Cerebellar nuclear complex (tissue), 1 donor: ENCODE measurements at regions not wholly inside any gene's neighbourhood (a gene's known extent, or its start where the extent isn't known, plus 50 kb on each side); places are given as distances from the start of the nearest gene placed in this dataset.
"Not testable (repeated sequence)": the region's sequence is repeated elsewhere in the genome, so short reads cannot be mapped to it uniquely, and the experiment has no call there.

ENCODE experiments used
- DNase-seq, 2 experiments: peaks; one replicate each; lab custom pipeline; 2025; lab: John Stamatoyannopoulos, UW

DNA sequence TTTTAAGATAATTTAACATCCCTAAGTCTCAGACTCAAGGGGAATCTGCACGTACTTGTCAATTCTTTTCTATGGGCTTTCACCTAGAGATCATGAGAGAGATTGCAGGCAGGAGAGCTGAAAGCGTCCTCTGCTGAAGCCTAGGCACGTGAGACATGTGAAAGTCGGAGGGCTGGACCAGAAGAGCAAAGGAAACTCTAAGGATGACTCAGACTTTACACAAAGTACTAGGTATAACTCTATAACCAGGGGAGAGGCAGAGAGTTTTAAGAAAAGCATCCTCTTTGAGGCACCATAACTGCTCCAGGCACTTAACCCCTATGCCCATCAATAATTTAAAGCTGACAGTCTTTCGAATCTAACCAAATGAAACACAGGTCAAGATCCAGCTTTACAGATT, 436.6 kb downstream of the VGLL3 start:
- DNase-seq: no peak

DNA sequence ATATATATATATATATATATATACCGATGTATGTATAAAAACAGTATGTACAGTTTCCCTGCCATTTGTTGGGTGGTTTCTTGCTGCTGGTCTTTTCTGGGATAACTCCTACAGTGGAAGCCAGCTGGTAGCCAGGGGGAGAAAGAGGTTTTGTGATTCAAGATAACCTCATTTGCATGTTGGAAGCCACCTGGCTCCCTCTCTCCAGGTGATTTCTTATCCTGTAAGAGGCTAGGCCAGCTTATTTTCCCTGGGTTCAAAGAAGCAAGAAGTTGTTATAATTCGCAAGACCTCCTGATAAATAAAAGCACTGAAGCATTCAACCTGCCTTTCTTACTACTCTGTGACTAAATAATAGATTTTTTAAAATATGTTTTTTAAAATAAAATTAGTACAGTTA, 443.3 kb downstream of the VGLL3 start:
- DNase-seq: no peak

DNA sequence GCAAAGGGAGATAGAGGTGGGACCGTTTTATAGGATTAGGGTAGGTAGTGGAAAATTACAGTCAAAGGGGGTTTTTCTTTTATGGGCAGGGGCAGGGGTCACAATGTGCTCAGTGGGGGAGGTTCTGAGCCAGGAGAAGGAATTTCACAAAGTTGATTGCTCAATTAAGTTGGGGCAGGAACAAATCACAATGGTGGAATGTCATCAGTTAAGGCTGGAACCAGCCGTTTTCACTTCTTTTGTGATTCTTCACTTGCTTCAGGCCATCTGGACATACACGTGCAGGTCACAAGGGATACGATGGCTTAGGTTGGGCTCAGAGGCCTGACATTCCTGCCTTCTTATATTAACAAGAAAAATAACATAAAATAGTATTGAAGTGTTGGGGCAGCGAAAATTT, 453.8 kb downstream of the VGLL3 start:
- DNase-seq: no peak

DNA sequence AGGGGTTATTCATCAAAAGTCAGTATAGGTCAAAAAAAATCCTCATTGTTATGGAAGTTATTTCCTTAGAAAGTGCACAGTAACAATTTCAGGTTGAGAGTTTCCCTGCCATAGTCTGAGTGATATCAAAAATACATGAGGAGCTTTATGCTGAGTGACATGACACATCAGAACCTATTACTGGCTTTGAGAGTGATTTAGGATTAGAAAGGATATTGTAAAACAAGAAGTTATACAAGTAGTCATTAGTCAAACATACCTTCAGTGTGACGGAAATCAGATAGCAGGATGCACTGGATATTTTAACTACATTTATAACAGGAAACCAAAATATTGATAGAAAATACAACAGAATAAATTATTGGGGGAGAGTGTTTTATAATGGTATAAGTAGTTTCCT, 471.1 kb downstream of the VGLL3 start:
- DNase-seq: no peak

DNA sequence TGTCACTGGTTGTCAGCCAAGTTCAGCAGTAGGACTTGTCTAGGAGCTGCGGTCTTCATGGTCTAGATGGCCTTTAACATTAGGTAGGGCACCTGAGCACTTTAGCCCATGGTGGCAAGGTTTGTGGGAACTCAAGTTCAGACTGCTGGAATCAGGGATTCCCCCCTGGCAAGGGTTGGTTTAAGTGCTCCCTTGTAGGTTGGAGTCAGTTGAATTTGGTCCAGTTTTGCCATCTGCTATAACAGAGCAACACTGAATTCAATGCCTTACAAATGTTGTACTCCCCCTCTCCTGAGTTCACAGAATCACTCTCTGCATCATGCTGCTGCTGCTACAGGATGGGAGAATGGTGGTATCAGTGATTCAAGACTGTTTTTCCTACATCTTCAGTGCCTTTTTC, 509.3 kb downstream of the VGLL3 start:
- DNase-seq: peak in 1 of 2 experiments; percentile 25

DNA sequence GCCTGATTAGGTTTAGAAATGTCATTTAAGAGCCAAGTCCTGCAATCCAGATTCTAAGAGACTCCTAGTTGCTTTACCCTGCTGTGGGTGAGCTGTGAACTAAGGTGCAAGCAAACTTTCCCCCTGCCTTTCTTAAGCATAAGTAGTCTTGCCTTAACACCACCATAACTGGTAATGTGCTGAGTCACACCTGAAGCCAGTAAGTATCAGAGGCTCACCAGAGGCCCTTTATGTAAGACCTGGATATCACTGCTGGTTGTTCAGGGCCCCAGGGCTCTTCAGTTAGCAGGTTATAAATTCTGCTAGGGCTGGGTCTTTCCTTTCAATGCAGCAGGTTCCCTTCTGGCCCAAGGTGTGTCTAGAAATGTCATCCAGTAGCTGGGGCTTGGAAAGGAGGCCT, 509.9 kb downstream of the VGLL3 start:
- DNase-seq: no peak

DNA sequence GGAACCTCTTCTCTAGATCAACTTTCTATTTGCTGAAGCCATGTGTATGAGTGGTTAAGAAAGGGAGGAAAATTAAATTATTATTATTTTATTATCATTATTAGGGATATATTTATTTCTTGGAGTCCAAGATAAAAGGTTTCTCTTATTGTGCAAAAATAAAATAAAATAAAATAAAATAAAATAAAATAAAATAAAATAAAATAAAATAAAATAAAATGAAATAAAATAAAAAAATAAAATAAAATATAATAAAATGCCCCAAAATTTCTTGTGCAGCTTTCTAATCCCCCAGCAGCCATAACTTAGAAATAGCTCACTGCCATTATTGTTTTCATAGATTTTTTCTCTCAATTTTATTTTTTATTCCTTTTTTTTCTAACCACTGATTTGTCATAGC, 526.8 kb downstream of the VGLL3 start:
- no peak for DNase-seq

DNA sequence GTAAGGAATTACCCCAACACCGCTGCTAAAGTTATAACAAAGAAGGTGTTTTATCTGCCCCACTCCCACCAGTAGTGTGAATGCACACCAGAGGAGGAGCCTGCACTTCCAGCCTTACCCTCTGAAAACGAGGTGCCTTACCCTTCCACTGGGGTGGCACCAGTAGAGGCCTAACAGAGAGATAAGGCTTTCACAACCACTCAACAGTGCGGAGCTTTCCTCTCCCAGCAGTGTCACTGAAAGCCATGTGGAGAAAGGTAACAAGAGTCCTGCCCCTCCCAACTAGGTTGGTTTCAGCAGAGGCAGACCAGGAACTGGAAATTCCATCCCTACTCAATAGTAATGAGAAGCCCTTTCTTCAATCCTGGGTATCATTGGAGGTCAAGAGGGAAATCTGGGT, 539.2 kb downstream of the VGLL3 start:
- no peak for DNase-seq

DNA sequence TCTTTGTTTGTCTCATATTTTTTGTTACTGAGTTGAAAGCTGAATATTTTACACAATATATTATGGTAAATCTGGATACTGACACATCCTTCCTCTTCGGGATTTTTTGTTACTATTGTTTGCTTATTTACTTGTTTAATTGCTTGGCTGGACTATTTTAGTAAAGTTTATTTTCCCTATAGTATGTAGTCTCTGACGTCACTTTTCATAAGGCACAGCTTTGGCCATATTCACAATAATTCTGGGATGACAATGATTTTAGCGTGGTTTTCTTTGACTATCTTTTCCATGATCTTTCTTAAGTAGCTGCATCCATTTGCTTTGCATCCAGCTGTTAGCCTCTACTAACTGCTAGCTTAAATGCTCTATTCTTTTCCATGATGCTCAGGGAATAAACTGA, 552.4 kb downstream of the VGLL3 start:
- no peak for DNase-seq

DNA sequence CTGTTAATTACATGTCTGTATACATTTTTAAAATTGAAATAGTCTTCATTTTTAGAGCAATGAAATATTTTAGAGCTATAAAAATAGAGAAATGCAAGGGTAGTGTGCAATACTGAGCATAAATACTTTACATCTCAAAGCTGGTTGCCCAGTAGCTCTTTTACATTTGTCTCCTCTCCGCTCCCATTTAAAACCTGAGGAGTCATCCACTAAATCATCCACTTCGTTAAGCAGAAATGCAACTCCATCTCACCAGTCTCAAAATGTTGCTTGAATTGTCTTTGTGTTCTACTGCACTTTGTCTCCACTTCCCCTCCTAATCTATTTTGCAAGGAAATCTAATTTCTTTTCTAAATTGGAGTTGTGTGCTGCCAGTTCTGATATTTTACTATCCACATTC, 563.6 kb downstream of the VGLL3 start:
- DNase-seq: no peak

DNA sequence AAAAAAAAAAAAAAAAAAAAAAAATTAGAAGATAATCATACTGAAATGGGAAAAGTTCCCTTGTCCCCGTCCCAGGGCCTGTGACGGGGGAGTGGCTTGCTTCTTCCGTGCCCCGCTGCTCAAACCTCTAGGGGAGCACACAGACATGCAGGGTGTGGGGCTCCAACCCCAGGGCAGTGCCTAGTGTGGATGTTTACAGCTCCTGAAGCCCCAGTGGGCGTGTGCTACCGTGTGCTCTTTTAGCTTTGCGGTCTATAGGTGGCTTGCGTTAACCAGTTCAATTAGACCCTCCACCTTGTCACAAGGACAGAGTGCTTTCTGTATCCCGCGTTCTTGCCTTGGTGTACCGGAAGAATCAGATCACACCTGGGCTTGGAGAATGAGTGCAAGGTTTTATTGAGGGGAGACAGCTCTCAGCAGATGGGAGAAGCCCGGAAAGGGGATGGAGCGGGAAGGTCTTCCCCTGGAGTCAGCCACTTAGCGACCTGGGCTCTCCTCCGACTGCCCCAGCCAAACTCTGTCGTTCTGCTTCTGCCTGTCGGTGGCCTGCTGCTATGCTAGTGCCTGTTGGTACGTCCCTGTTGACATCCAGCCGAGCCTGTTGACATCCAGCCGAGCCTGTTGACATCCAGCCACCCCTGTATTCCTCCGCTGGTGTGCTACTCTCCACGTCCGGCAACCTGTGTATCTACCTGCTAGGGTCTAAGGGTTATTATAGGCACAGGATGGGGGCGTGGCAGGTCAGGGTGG, 569.8 kb downstream of the VGLL3 start:
- no peak for DNase-seq

DNA sequence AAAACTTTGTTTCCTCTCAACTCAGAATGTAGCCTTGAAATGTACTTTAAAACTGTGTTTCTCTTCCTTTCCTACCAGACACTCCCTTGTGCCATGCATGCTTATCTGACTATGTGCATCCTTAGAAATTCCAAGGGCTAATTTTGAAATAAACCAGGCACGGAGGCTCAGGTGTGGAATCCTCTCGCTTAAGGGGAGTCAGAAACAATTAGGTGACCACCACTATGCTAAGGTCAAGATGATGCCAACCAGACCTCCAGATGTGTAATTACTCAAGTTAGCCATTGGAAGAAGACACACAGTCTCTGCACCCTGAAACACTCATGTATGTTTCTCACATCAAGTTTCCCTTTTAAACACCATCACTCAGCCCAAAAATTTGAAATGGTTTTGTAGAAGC, 572.1 kb downstream of the VGLL3 start:
- DNase-seq: no peak

DNA sequence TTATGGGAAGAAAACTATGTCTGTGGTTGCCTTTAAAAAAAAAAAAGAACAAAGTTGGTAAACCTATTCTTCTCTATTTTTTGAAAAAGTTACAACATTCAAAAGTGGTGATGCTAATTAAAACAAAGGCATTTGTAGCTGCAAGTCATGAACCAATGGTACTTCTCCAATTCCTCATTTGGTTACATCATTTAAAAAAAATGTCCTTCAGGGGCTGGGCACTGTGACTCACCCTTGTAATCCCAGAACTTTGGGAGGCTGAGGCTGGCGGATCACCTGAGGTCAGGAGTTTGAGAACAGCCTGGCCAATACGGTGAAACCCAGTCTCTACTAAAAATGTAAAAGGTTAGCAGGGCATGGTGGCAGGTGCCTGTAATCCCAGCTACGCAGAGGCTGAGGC, 574.6 kb downstream of the VGLL3 start:
- DNase-seq: no peak

DNA sequence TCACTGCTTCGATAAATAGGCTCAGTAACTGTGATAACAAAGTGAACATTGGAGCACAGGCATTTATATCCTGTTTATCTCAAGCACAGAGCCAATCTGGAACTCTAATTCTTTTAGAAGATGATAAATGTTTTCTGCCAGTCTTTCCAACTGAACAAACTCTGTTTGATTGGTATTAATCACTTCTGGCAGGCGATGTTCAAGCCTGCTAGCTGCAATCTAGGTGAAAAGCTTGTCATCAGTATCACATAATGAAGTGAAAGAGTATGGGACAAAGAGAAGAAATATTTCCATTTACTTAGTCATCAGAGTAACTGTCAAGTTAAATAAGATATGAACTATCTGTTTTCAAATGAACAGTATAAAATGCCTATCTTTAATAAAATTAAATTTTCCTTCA, 577.3 kb downstream of the VGLL3 start:
- DNase-seq: no peak

DNA sequence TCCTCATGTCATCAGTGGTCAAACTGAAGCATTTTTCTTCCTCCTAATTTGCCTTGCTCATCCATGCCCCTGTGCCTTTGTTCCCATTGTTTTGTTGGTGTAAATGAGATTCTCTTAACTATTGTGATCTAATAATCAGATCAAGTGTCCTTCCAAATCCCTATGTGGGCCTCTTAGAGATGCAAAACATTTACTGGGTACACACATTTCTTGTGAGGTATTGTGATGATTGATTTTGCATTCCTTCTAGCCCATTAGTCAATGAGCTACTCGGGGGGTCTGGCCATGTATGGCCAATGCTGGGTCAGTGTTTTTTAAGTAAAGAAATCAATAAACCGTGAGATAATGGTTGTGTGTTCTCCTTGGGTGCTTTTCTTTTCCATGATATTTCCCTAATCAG, 580.4 kb downstream of the VGLL3 start:
- no peak for DNase-seq

DNA sequence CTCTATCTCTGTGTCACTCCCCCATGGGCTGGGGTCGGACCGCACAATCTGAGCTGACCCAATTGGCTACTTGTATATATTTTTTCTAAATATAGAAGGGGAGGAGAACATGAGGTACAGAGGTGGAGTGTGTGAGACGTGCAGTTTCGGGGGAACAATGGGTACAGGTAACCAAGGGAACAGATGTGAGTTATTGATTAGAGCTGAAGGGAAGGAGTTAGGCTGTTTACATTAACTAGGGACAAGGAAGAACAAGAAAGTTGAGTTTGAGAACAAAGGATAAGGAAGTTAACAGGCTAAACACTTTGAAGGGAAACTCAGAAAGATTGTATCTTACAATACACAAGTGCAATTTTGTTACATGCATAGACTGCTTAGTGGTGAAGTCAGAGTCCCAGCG, 601.2 kb downstream of the VGLL3 start:
- DNase-seq: not testable (repeated sequence)

DNA sequence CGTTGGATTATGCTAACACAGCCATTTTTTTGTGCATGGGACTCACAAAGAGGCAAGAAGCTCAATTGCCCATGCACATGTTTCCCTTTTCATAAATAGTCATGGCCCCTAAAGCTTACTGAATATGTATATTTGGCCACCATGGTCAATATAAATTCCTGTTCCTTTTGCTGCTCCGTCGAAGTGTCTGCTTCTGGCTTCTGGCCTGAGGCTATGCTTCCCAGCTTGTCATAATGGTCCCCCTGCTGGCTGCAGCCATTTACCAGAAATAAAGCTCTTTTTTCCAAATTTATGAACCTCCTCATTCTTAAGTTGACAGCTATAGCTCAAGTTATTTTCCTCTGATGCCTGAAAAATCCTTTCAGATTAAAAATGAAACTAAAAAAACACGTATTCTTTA, 602.1 kb downstream of the VGLL3 start:
- DNase-seq: no peak

DNA sequence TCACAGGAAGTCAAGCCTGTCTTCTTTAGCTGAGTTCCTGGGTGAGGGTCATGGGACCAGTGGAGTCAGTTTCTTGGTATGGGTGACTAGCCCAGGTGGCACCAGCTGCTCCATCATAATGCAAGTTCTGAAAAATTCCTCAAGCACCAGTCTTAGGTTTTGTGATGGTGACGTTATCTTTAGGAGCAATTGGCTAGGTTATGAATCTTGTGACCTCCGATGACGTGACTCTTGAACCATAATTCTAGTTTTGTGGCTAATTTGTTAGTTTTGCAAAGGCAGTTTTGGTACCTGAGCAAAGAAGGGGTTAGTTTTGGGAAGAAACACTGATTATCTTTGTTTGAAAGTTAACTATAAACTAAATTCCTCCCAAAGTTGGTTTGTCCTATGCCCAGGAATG, 608.4 kb downstream of the VGLL3 start:
- DNase-seq: no peak

DNA sequence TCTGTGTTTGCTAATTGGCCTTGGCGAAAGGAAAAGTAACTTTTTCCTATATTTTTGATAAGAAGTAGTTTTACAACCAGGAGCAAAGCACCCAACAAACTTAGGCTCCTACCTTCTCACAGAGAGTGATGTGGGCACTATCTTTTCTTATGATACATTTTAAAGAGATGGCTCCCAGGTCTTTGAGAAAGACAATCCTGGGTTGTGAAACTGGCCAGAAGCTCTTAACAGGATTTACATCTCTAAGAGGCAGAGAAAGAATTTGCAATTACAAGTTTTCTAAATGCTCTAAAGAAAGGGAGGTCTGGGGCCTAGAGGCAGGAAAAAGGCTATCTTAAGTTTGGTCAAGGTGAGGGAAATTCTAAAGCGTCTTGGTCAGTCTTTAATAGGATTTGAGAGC, 609.7 kb downstream of the VGLL3 start:
- DNase-seq: no peak

DNA sequence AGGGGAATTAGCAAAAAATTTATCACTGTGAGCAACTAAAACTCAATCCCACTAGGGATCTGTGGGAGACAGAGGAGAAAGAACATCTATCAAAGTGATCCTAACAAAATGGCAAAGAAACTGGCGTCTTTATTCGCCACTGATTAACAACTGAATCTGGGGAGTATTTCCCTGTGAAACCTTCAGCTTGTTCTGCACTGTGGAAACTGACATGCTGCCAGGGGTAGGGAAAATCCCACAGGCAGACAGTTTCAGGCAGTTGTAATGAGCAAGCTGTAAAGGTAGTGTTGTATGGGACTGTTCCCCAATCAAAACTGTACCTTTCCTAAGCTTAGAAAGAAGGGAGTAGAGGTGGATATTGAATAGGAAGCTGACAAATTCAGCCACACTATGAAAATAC, 611.7 kb downstream of the VGLL3 start:
- no peak for DNase-seq

DNA sequence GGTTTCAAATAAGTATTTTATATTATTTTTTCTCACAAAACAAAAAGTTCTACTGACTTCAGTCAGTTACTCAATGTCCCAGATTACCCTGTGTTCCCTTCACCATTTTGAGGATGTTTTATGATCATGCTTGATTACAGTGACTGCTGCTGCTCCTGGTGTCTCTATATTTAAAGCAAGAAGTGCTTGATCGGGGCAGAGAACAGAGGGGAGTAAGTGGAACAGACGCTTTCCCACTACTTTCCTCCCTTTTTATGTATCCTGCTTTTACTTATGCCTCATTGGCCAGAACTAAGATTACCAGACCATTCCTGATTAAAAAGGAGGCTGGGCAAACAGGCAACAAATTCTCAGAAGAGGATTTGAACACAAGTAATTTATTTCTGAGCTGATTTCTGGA, 612.1 kb downstream of the VGLL3 start:
- DNase-seq: no peak

DNA sequence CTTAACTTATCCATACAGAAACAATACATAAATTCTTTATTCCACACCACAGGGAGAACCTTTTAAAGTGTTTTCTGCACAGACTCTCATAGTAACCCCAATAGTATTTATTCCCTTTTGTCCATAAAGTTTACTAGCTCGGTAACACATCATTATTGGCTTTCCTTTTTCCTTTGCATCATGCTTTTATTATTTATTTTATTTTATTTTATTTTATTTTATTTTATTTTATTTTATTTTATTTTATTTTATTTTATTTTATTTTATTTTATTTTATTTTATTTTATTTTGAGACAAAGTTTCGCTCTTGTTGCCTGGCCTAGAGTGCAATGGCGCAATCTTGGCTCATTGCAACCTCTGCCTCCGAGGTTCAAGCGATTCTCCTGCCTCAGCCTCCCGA, 655.4 kb downstream of the VGLL3 start:
- not testable (repeated sequence) for DNase-seq

DNA sequence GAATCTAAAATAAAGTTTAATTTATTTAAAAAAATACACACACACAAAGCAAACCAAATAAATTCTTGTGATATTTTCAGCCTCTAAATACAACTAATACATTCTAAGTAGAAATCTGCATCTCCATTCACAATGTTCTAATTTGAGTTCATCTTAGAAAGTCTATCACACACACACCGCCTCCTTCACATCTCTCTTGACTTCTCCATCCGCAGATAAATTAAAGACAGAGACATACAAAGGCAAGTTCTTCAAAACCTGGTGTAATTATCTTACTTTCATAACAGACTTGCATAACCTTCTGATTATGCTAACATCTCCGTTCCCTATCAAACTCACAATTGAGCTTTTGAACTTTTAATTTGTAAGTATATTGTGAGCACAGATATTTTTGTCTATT, 657.3 kb downstream of the VGLL3 start:
- no peak for DNase-seq

DNA sequence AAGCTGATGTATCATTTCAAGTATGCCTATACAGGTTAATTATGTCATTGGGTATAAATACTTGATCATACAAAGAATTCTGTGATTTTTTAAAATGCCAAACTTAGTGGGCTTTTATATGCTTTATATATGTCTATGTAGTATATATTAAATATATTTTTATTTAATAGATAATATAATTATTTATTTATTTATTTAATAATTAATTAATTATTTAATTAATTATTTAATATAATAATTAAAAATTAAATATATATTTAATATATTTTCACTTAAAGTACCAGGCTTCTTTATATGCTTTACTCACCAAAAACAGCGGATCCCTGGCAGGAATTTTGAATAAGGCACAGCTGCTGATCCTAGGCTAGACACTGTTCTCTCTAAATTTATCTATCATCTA, 687.0 kb downstream of the VGLL3 start:
- DNase-seq: no peak
